A549 (cell line): ENCODE measurements at regions not wholly inside any gene's neighbourhood (a gene's known extent, or its start where the extent isn't known, plus 50 kb on each side); places are given as distances from the start of the nearest gene placed in this dataset.

Source experiments
- ATAC-seq, 2 experiments: fragments of 200-7000 bp in 1 of 2; fragments of >200 bp in 1 of 2; cut with Nextera tagmentation in 1 of 2; cut with Tn5 transposase in 1 of 2; 3 replicates each; pipeline versions ENCODE4 v1.8.0 to v1.9.1; 2018 to 2020; ENCODE audit warnings: mild to moderate bottlenecking in 1 of 2, moderate library complexity in 1 of 2
- CTCF ChIA-PET: fragments of 300-600 bp; sonication (Branson Sonifier 250); formaldehyde crosslinking; extraction: SDS; loops from one replicate; lab custom pipeline; 2021; ENCODE audit warnings: antibody characterized with exemption, inconsistent platforms; lab: Yijun Ruan, JAX
- POLR2A ChIA-PET: fragments of 350-600 bp; formaldehyde crosslinking; extraction: SDS; loops from one replicate; lab custom pipeline; 2021; ENCODE audit warnings: antibody characterized with exemption, inconsistent platforms; lab: Yijun Ruan, JAX
- DNase-seq, 2 experiments: peaks; one replicate each; pipeline versions ENCODE4 v3.0.0 to v3.0.0-alpha.2; 2011 to 2016; ENCODE audit warnings: low read depth in 1 of 2, low spot score in 1 of 2
- FAIRE-seq: peaks from 2 replicates; lab custom pipeline; 2011; peaks lifted over from hg19 to GRCh38; lab: Jason Lieb, UNC
- H3K27ac ChIP-seq, 2 experiments: fragments of >200 bp; sonication (Bioruptor Twin); formaldehyde crosslinking; 3 replicates each; pipeline ENCODE4 v1.5.1; 2016 to 2017
- H3K4me1 ChIP-seq: fragments of >200 bp; sonication (Bioruptor Twin); formaldehyde crosslinking; 3 replicates; pipeline ENCODE4 v1.6.1; 2016
- H3K4me2 ChIP-seq: fragments of >200 bp; sonication (Bioruptor Twin); formaldehyde crosslinking; 3 replicates; pipeline ENCODE4 v1.6.1; 2016
- H3K4me3 ChIP-seq: fragments of >200 bp; sonication (Bioruptor Twin); formaldehyde crosslinking; 3 replicates; pipeline ENCODE4 v1.5.1; 2016
- H3K9me3 ChIP-seq: fragments of >200 bp; sonication (Bioruptor Twin); formaldehyde crosslinking; 3 replicates; pipeline ENCODE4 v1.6.1; 2016
- CEBPB ChIP-seq, 2 experiments: fragments of >200 bp in 1 of 2; sonication (Bioruptor Twin) in 1 of 2; formaldehyde crosslinking in 1 of 2; IDR thresholded peaks; 2 replicates each; pipeline ENCODE4 v1.6.1; 2012 to 2016
- CHD2 ChIP-seq: fragments of 150-350 bp; IDR thresholded peaks from 2 replicates; pipeline ENCODE4 v1.6.1; 2014; ENCODE audit warnings: low read length; ENCODE audit not compliant: partially characterized antibody
- E2F6 ChIP-seq: IDR thresholded peaks from 2 replicates; pipeline ENCODE4 v1.6.1; 2012; ENCODE audit warnings: low read depth, borderline replicate concordance
- EHMT2 ChIP-seq: fragments of 200-600 bp; sonication (generic); IDR thresholded peaks from 2 replicates; pipeline ENCODE4 v1.6.1; 2016; ENCODE audit warnings: antibody characterized with exemption, low read depth, mild to moderate bottlenecking, moderate library complexity
- ELK1 ChIP-seq: fragments of 150-350 bp; IDR thresholded peaks from 2 replicates; pipeline ENCODE4 v1.6.1; 2014; ENCODE audit warnings: low read depth, mild to moderate bottlenecking, low read length
- EP300 ChIP-seq, 2 experiments: fragments of >200 bp; sonication (Bioruptor Twin); formaldehyde crosslinking; IDR thresholded peaks; 2 replicates in 1 of 2; 3 replicates in 1 of 2; pipeline ENCODE4 v1.6.1; 2016 to 2017
- HEYL ChIP-seq: fragments of 250-450 bp; sonication (Bioruptor Pico); IDR thresholded peaks from 2 replicates; pipeline ENCODE4 v1.8.0; 2021; ENCODE audit warnings: mild to moderate bottlenecking, moderate library complexity
- HOXA7 ChIP-seq: fragments of 250-450 bp; sonication (Bioruptor Pico); IDR thresholded peaks from 2 replicates; pipeline ENCODE4 v1.5.0; 2020; ENCODE audit warnings: mild to moderate bottlenecking, moderate library complexity
- MYC ChIP-seq: IDR thresholded peaks from 2 replicates; pipeline ENCODE4 v1.6.1; 2012; ENCODE audit warnings: mild to moderate bottlenecking, inconsistent platforms, low read length, improper control_type of control experiment, borderline replicate concordance
- NFE2L2 ChIP-seq: fragments of 150-350 bp; conservative IDR thresholded peaks from 2 replicates; pipeline ENCODE4 v1.6.1; 2014; ENCODE audit warnings: low read length
- NPAS2 ChIP-seq: fragments of 250-450 bp; sonication (Bioruptor Pico); IDR thresholded peaks from 2 replicates; pipeline ENCODE4 v1.8.0; 2022; ENCODE audit warnings: mild to moderate bottlenecking, moderate library complexity, borderline replicate concordance
- NR3C1 ChIP-seq: fragments of >200 bp; sonication (Bioruptor Twin); formaldehyde crosslinking; IDR thresholded peaks from 3 replicates; pipeline ENCODE4 v1.6.1; 2017
- PBX3 ChIP-seq: IDR thresholded peaks from 2 replicates; pipeline ENCODE4 v1.6.1; 2012
- POLR2A ChIP-seq: IDR thresholded peaks from 2 replicates; pipeline ENCODE4 v1.6.1; 2012; ENCODE audit warnings: mild to moderate bottlenecking, low read length
- RAD21 ChIP-seq, 2 experiments: fragments of >200 bp in 1 of 2; sonication (Bioruptor Twin) in 1 of 2; formaldehyde crosslinking in 1 of 2; IDR thresholded peaks in 1 of 2; conservative IDR thresholded peaks in 1 of 2; 2 replicates in 1 of 2; 3 replicates in 1 of 2; pipeline ENCODE4 v1.6.1; 2012 to 2018; ENCODE audit warnings: inconsistent platforms in 1 of 2
- RARB ChIP-seq: fragments of 250-450 bp; sonication (Bioruptor Pico); IDR thresholded peaks from 2 replicates; pipeline ENCODE4 v1.8.0; 2021; ENCODE audit warnings: mild to moderate bottlenecking, moderate library complexity
- RCOR1 ChIP-seq: fragments of 150-350 bp; IDR thresholded peaks from 2 replicates; pipeline ENCODE4 v1.6.1; 2014; ENCODE audit warnings: antibody characterized with exemption, low read length, low read depth
- REST ChIP-seq: fragments of 200-600 bp; sonication (generic); IDR thresholded peaks from 2 replicates; pipeline ENCODE4 v1.6.1; 2016; ENCODE audit warnings: antibody characterized with exemption, mild to moderate bottlenecking, moderate library complexity
- WGBS: methylation state at CpG from one replicate; pipeline ENCODE4 v1.1.6; 2017; ENCODE audit errors: missing lambda C conversion rate; 5-methylcytosine and 5-hydroxymethylcytosine counted together

GRCh38 chr21:28436286-28436932 lies 556.3 kb downstream of the LTN1 start:
- 9% methylated on average over 2 of the region's 2 CpGs for WGBS

GRCh38 chr21:28431527-28432200 lies 561.0 kb downstream of the LTN1 start:
- no peak for TF ChIP-seq NFE2L2
- no peak for TF ChIP-seq NPAS2 (CRISPR knock-in tag)
- TF ChIP-seq REST: no peak
- no peak for TF ChIP-seq E2F6
- TF ChIP-seq EHMT2: no peak
- no peak for TF ChIP-seq CHD2
- no peak for TF ChIP-seq POLR2A
- no peak for TF ChIP-seq CEBPB (IDR thresholded peaks at IDR 0.05)
- TF ChIP-seq RAD21 (conservative IDR thresholded peaks at IDR 0.05 in 1 of 2, IDR thresholded peaks at IDR 0.05 in 1 of 2): no peak
- TF ChIP-seq NR3C1: no peak
- TF ChIP-seq MYC: no peak
- TF ChIP-seq PBX3: no peak
- TF ChIP-seq RARB: no peak
- no peak for TF ChIP-seq HEYL (CRISPR knock-in tag)
- no peak for TF ChIP-seq ELK1
- DNase-seq (no peak), FAIRE-seq (no peak), ATAC-seq (no peak)
- no peaks in the 10 kb centered on the region for H3K4me1 ChIP-seq
- no peak overlapping the region for H3K27ac ChIP-seq
- no peak overlapping the region for H3K4me3 ChIP-seq
- 13% methylated on average over 5 of the region's 5 CpGs for WGBS
- no peaks in the 10 kb centered on the region for H3K9me3 ChIP-seq
- CTCF ChIA-PET: interaction anchor here (0.6 kb wide), 1 partner anchor 1347 kb away, joined by 3 read pairs; no protein-coding TSS in a partner anchor
- POLR2A ChIA-PET: no interaction called here
- no peak overlapping the region for H3K4me2 ChIP-seq

More at GRCh38 chr21:28436286-28436932, 556.3 kb downstream of the LTN1 start:
- ChIA-PET CTCF (no interaction called here), POLR2A (no interaction called here)
- ATAC-seq: no peak
- no peak for TF ChIP-seq HEYL (CRISPR knock-in tag)
- no peak for TF ChIP-seq RCOR1
- TF ChIP-seq HOXA7 (CRISPR knock-in tag): no peak
- no peak for TF ChIP-seq EP300 (IDR thresholded peaks at IDR 0.05)
- no peak for DNase-seq
- H3K4me2 ChIP-seq: no peak overlapping the region
- H3K9me3 ChIP-seq: no peaks in the 10 kb centered on the region
- no peak for FAIRE-seq
- H3K4me1 ChIP-seq: no peaks in the 10 kb centered on the region
- no peak overlapping the region for H3K4me3 ChIP-seq
- no peak overlapping the region for H3K27ac ChIP-seq
